AG09319 (cell line): ENCODE measurements at regions not wholly inside any gene's neighbourhood (a gene's known extent, or its start where the extent isn't known, plus 50 kb on each side); places are given as distances from the start of the nearest gene placed in this dataset.
"Not testable (repeated sequence)": the region's sequence is repeated elsewhere in the genome, so short reads cannot be mapped to it uniquely, and the experiment has no call there.

Experiments used
- DNase-seq: peaks from one replicate; pipeline ENCODE4 v3.0.0-alpha.2; 2010; ENCODE audit warnings: low read depth; ENCODE audit errors: extremely low read depth
- CTCF ChIP-seq: IDR thresholded peaks from 2 replicates; pipeline ENCODE4 v1.5.1; 2011; ENCODE audit warnings: low read depth, mild to moderate bottlenecking, inconsistent platforms, low read length, moderate library complexity

GRCh38 chr10:26367771-26368170 is 70.4 kb upstream of the APBB1IP start:
- DNase-seq: peak; percentile 0
- TF ChIP-seq CTCF: no peak

GRCh38 chr10:26368463-26368862 is 69.7 kb upstream of the APBB1IP start:
- DNase-seq: no peak
- no peak for TF ChIP-seq CTCF

- no peak for TF ChIP-seq CTCF
- DNase-seq: no peak
Observed at GRCh38 chr10:26372513-26373354, 65.4 kb upstream of the APBB1IP start.

- no peak for TF ChIP-seq CTCF
- no peak for DNase-seq
Observed at GRCh38 chr10:26374426-26374825, 63.7 kb upstream of the APBB1IP start.

- not testable (repeated sequence) for DNase-seq
Observed at GRCh38 chr10:26377224-26377810, 60.8 kb upstream of the APBB1IP start.

- peak; percentile 43 for DNase-seq
- no peak for TF ChIP-seq CTCF
Observed at GRCh38 chr10:26378861-26379294, 59.3 kb upstream of the APBB1IP start.

GRCh38 chr10:26380815-26381214 is 57.3 kb upstream of the APBB1IP start:
- DNase-seq: no peak
- no peak for TF ChIP-seq CTCF
